ENCODE measurements at regions not wholly inside any gene's neighbourhood (a gene's known extent, or its start where the extent isn't known, plus 50 kb on each side); places are given as distances from the start of the nearest gene placed in this dataset.

DNA sequence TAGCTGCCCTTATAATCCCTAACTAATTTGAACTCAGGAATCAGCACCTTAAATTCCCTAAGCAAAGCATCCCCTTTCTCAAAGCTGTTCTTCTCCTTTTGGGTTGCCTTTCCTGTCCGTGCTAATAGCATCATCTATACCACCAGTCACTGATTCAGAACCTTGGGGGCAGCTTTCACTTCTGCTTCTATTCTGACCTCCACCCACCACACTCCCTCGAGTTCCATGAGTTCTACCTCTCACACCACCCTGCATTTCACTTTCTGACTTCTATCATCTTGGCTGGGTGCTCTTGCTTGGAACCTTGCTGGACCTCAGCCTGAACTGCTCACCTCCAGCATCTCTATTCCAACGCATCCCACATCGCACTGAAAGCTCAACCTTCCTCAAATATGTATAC, 55.4 kb upstream of the KCNMB2 start:
- no peak for TF ChIP-seq ZFX (IDR thresholded peaks at IDR 0.05)
- no peak overlapping the region for H3K27ac ChIP-seq

DNA sequence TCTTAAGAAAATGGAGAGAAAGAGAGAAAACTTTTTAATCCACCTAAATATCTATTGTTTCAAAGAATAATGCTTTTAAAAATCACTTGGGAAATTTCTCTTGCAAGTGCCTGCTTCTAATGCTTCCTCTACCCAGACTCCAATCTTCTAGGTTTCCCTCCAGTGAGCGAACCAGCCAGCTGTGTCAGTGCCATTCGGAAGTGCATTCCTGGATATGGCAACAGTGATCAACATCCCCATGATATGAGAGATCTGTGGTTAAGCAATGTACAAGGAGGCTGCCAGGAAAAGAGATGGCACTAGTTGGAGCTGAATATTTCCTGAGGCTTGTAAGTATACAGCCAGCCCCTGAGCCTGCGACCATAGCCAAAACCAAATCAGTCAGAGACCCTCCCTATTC, 53.3 kb upstream of the KCNMB2 start:
- TF ChIP-seq, protein P1, sequence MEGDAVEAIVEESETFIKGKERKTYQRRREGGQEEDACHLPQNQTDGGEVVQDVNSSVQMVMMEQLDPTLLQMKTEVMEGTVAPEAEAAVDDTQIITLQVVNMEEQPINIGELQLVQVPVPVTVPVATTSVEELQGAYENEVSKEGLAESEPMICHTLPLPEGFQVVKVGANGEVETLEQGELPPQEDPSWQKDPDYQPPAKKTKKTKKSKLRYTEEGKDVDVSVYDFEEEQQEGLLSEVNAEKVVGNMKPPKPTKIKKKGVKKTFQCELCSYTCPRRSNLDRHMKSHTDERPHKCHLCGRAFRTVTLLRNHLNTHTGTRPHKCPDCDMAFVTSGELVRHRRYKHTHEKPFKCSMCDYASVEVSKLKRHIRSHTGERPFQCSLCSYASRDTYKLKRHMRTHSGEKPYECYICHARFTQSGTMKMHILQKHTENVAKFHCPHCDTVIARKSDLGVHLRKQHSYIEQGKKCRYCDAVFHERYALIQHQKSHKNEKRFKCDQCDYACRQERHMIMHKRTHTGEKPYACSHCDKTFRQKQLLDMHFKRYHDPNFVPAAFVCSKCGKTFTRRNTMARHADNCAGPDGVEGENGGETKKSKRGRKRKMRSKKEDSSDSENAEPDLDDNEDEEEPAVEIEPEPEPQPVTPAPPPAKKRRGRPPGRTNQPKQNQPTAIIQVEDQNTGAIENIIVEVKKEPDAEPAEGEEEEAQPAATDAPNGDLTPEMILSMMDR (conservative IDR thresholded peaks at IDR 0.05) = no peak
- no peak for TF ChIP-seq ZFX (IDR thresholded peaks at IDR 0.05)
- no peak overlapping the region for H3K27ac ChIP-seq

- no peak overlapping the region for H3K27ac ChIP-seq
- TF ChIP-seq, protein P1 (conservative IDR thresholded peaks at IDR 0.05) = no peak
- no peak for TF ChIP-seq ZFX (IDR thresholded peaks at IDR 0.05)
Observed at GRCh38 chr3:178483704-178484103, 52.5 kb upstream of the KCNMB2 start.

GRCh38 chr3:178485756-178486155, 50.5 kb upstream of the KCNMB2 start:
- H3K27ac ChIP-seq = no peak overlapping the region; the same call in 1 of the 2 replicates
- TF ChIP-seq, protein P1 (conservative IDR thresholded peaks at IDR 0.05) = no peak

All from C4-2B (cell line).